ENCODE measurements at regions not wholly inside any gene's neighbourhood (a gene's known extent, or its start where the extent isn't known, plus 50 kb on each side); places are given as distances from the start of the nearest gene placed in this dataset.

- H3K4me3 ChIP-seq (replicated peaks; ENCODE audit: low read depth, low read length) = no peak overlapping the region
- no peak for DNase-seq (ENCODE audit: low read depth)
- no peak for TF ChIP-seq CTCF (IDR thresholded peaks at IDR 0.05; ENCODE audit: low read length, missing control alignments)
Observed at GRCh38 chr6:23002044-23002619, 432.8 kb downstream of the HDGFL1 start.

DNA sequence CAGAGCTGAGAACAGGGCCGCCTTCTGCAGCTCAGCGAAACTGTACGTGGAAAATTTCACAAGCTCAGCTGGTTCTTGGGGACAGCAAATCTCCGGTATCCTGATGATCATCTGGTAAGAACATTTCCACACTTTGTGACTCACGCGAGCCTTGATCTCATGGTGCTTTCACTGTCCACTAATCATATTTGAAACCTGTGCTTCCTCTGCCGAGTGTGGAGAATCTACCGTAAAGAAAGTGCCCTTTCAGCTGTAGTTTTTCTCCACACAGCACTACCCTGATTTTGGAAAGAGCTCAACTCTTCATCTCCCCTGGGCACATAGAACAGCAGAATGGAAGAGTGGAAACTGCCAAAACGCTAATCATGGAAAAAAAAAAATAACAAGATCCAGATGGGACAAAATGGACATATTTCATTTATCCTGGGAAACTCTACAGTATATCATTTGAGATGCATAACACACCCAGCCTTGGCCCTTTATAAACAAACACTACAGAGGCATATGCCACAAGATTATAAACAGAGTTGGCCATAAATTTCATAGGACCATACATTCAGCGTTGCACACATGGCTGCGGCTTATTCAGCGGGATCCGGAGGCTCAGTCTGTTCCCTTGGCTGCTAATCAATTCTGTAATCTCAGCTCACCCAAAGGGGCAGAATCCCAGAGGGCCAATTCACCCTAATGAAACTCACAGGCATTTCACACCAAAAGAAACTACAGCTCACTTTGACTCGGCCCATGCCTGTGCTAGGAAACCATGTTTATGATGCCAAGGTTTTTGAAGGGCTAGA, 434.5 kb downstream of the HDGFL1 start:
- no peak for TF ChIP-seq CTCF (IDR thresholded peaks at IDR 0.05; ENCODE audit: low read length, missing control alignments)
- H3K4me3 ChIP-seq (replicated peaks; ENCODE audit: low read depth, low read length) = no peak overlapping the region
- DNase-seq (ENCODE audit: low read depth) = peak; percentile 70

GRCh38 chr6:23006656-23007055, 437.3 kb downstream of the HDGFL1 start:
- H3K4me3 ChIP-seq (replicated peaks; ENCODE audit: low read depth, low read length) = no peak overlapping the region
- no peak for TF ChIP-seq CTCF (IDR thresholded peaks at IDR 0.05; ENCODE audit: low read length, missing control alignments)

DNA sequence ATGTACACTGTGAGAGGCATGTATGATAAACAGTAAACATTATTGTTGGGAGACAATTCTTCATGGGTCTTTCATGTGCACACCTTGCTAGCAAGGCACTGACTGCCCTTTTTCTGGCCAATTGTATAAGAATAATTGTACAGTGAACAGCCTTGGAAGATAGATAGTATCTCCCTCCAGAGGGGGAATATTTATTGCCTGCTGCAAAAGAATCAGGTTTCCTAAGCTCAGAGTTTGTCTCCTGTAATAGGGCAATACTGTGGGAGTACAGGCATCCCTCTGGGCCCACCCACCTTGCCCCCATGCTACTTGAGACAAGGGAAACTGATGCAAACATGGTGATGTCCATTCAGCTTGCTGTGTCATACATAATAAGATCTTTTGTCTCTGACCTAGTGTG, 442.2 kb downstream of the HDGFL1 start:
- TF ChIP-seq CTCF (IDR thresholded peaks at IDR 0.05; ENCODE audit: low read length, missing control alignments) = no peak
- no peak overlapping the region for H3K4me3 ChIP-seq (replicated peaks; ENCODE audit: low read depth, low read length)
- no peak for DNase-seq (ENCODE audit: low read depth)

More at GRCh38 chr6:23006656-23007055, 437.3 kb downstream of the HDGFL1 start:
- DNase-seq (ENCODE audit: low read depth) = no peak

DNA sequence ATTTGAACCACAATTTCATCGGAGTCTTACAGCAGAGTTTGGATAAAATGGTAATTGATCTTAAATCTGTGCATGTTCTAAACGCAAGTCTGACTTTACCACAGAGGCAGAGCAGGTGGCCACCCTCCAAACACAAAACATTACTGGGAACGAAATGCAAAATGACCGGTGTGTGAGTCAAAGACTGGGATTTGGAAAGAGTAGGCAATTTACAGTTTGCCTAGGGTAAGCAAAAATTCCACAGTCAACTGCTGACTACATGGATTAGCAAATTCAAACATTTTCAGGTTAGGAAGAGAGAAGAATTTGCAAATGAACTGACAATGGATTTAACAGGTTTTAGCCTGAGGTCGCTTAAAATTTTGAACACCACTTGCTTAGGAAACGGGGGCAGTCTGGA, 444.4 kb downstream of the HDGFL1 start:
- H3K4me3 ChIP-seq (replicated peaks; ENCODE audit: low read depth, low read length) = no peak overlapping the region
- no peak for TF ChIP-seq CTCF (IDR thresholded peaks at IDR 0.05; ENCODE audit: low read length, missing control alignments)
- DNase-seq (ENCODE audit: low read depth) = no peak

DNA sequence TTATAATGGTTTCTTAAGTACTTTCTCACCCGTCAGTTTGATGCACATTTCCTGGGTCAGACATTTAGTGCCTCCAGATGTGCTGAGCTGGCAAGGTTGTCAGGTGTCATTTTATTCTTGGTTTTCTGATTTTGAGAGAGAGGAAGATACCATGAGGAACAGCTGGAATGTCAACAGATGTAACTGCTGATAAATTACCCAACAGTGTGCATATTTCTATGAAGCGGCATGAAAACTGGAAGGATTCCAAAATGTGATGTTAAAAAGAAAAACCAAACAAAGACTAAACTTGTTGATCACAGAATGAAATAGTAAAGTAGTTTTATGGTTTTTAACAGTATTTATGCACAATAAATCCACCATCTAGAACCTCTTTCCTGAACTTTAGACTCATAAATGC, 447.3 kb downstream of the HDGFL1 start:
- DNase-seq (ENCODE audit: low read depth) = peak; percentile 4
- TF ChIP-seq CTCF (IDR thresholded peaks at IDR 0.05; ENCODE audit: low read length, missing control alignments) = no peak

More for the DNA sequence above, 447.3 kb downstream of the HDGFL1 start:
- no peak overlapping the region for H3K4me3 ChIP-seq (replicated peaks; ENCODE audit: low read depth, low read length)

Measured in fibroblast of pulmonary artery (primary cell).